NCI-H1048 (cell line): ENCODE measurements at regions not wholly inside any gene's neighbourhood (a gene's known extent, or its start where the extent isn't known, plus 50 kb on each side); places are given as distances from the start of the nearest gene placed in this dataset.
"Not testable (repeated sequence)": the region's sequence is repeated elsewhere in the genome, so short reads cannot be mapped to it uniquely, and the experiment has no call there.

ENCODE experiments used
- DNase-seq: peaks from one replicate; lab custom pipeline; 2025; lab: John Stamatoyannopoulos, UW

GRCh38 chr6:21918666-21919065 is 325.1 kb downstream of the SOX4 start:
- DNase-seq, result no peak

- no peak for DNase-seq
Observed at GRCh38 chr6:21922086-21922485, 328.5 kb downstream of the SOX4 start.

GRCh38 chr6:21924002-21924401 is 330.5 kb downstream of the SOX4 start:
- DNase-seq, result no peak

- no peak for DNase-seq
Observed at GRCh38 chr6:21928827-21929226, 335.3 kb downstream of the SOX4 start.

- DNase-seq, result no peak
Observed at GRCh38 chr6:21931641-21932335, 338.2 kb downstream of the SOX4 start.

GRCh38 chr6:21933351-21933750 is 339.8 kb downstream of the SOX4 start:
- DNase-seq, result no peak

GRCh38 chr6:21935142-21935541 is 341.6 kb downstream of the SOX4 start:
- no peak for DNase-seq

GRCh38 chr6:21935561-21936028 is 342.0 kb downstream of the SOX4 start:
- DNase-seq, result no peak

GRCh38 chr6:21937466-21937865 is 343.9 kb downstream of the SOX4 start:
- no peak for DNase-seq

GRCh38 chr6:21939066-21939465 is 345.5 kb downstream of the SOX4 start:
- DNase-seq, result not testable (repeated sequence)

- DNase-seq, result no peak
Observed at GRCh38 chr6:21941926-21942325, 348.4 kb downstream of the SOX4 start.

GRCh38 chr6:21942897-21943296 is 349.3 kb downstream of the SOX4 start:
- DNase-seq, result no peak

- DNase-seq, result peak; percentile 40
Observed at GRCh38 chr6:21946298-21946783, 350.5 kb downstream of the PRL start.

GRCh38 chr6:21947227-21947626 is 349.6 kb downstream of the PRL start:
- DNase-seq, result not testable (repeated sequence)

GRCh38 chr6:21947731-21948386 is 349.0 kb downstream of the PRL start:
- DNase-seq, result no peak

GRCh38 chr6:21949211-21949801 is 347.5 kb downstream of the PRL start:
- DNase-seq, result no peak

- DNase-seq, result no peak
Observed at GRCh38 chr6:21952367-21952766, 344.5 kb downstream of the PRL start.

- no peak for DNase-seq
Observed at GRCh38 chr6:21953831-21954801, 342.7 kb downstream of the PRL start.

- DNase-seq, result no peak
Observed at GRCh38 chr6:21955053-21955595, 341.7 kb downstream of the PRL start.

GRCh38 chr6:21955951-21956350 is 340.9 kb downstream of the PRL start:
- DNase-seq, result no peak

- DNase-seq, result no peak
Observed at GRCh38 chr6:21958428-21958827, 338.4 kb downstream of the PRL start.

GRCh38 chr6:21961226-21961625 is 335.6 kb downstream of the PRL start:
- DNase-seq, result no peak
